Keratinocyte (primary cell): ENCODE measurements at regions not wholly inside any gene's neighbourhood (a gene's known extent, or its start where the extent isn't known, plus 50 kb on each side); places are given as distances from the start of the nearest gene placed in this dataset.

Source experiments
- DNase-seq: peaks from one replicate; pipeline ENCODE4 v3.0.0-alpha.2; 2011; ENCODE audit warnings: low read depth, missing footprints, low spot score
- FAIRE-seq: peaks from 2 replicates; lab custom pipeline; 2011; peaks lifted over from hg19 to GRCh38; lab: Jason Lieb, UNC
- H2AFZ ChIP-seq: 2 replicates; pipeline ENCODE4 v1.6.0; 2012; ENCODE audit warnings: low read length, control low read depth, inconsistent platforms; ENCODE audit not compliant: control insufficient read depth
- H3K27ac ChIP-seq: 2 replicates; pipeline ENCODE4 v1.5.1; 2011; ENCODE audit warnings: low read length; ENCODE audit not compliant: control insufficient read depth, insufficient read depth
- H3K27me3 ChIP-seq: 3 replicates; pipeline ENCODE4 v1.6.0; 2011; ENCODE audit warnings: low read length; ENCODE audit not compliant: control insufficient read depth, insufficient read depth; ENCODE audit errors: extremely low read depth
- H3K36me3 ChIP-seq, 2 experiments: 2 replicates in 1 of 2; 3 replicates in 1 of 2; pipeline ENCODE4 v1.5.1; 2011; ENCODE audit warnings: low read length in 2 of 2, mild to moderate bottlenecking in 1 of 2; ENCODE audit not compliant: control insufficient read depth in 2 of 2, insufficient read depth in 2 of 2; ENCODE audit errors: extremely low read depth in 1 of 2
- H3K4me1 ChIP-seq: 3 replicates; pipeline ENCODE4 v1.5.1; 2011; ENCODE audit warnings: low read length; ENCODE audit not compliant: control insufficient read depth, insufficient read depth; ENCODE audit errors: extremely low read depth
- H3K4me2 ChIP-seq: 3 replicates; pipeline ENCODE4 v1.6.0; 2011; ENCODE audit warnings: low read depth, low read length; ENCODE audit not compliant: control insufficient read depth, insufficient read depth; ENCODE audit errors: extremely low read depth
- H3K4me3 ChIP-seq, 3 experiments: fragments of 200-600 bp in 1 of 3; sonication (generic) in 1 of 3; 2 replicates in 2 of 3; 3 replicates in 1 of 3; pipeline ENCODE4 v1.5.1; 2011 to 2016; ENCODE audit warnings: low read length in 3 of 3, mild to moderate bottlenecking in 3 of 3, control low read depth in 2 of 3, inconsistent platforms in 1 of 3, low read depth in 1 of 3, mixed read lengths in 1 of 3, mixed run types in 1 of 3, moderate library complexity in 1 of 3; ENCODE audit not compliant: control insufficient read depth in 2 of 3, insufficient read depth in 2 of 3; ENCODE audit errors: extremely low read depth in 1 of 3
- H3K79me2 ChIP-seq: 2 replicates; pipeline ENCODE4 v1.6.0; 2012; ENCODE audit warnings: low read length; ENCODE audit not compliant: control insufficient read depth, insufficient read depth
- H3K9ac ChIP-seq: 3 replicates; pipeline ENCODE4 v1.6.0; 2011; ENCODE audit warnings: low read length; ENCODE audit not compliant: control insufficient read depth, insufficient read depth; ENCODE audit errors: extremely low read depth
- H3K9me1 ChIP-seq: 3 replicates; pipeline ENCODE4 v1.6.0; 2011; ENCODE audit warnings: low read length; ENCODE audit not compliant: control insufficient read depth, insufficient read depth; ENCODE audit errors: extremely low read depth
- H3K9me3 ChIP-seq: 2 replicates; pipeline ENCODE4 v1.5.1; 2012; ENCODE audit warnings: low read depth, low read length; ENCODE audit not compliant: control insufficient read depth
- H4K20me1 ChIP-seq: 3 replicates; pipeline ENCODE4 v1.6.0; 2011; ENCODE audit warnings: low read length; ENCODE audit not compliant: control insufficient read depth, insufficient read depth; ENCODE audit errors: extremely low read depth
- CTCF ChIP-seq, 3 experiments: IDR thresholded peaks in 1 of 3; conservative IDR thresholded peaks in 1 of 3; optimal IDR thresholded peaks in 1 of 3; 2 replicates in 2 of 3; 3 replicates in 1 of 3; pipeline versions ENCODE3 to v1.5.1; 2011; ENCODE audit warnings: low read length in 3 of 3, mild to moderate bottlenecking in 3 of 3, moderate library complexity in 2 of 3, control low read depth in 1 of 3, inconsistent platforms in 1 of 3; ENCODE audit not compliant: insufficient read depth in 2 of 3; ENCODE audit errors: extremely low read depth in 1 of 3
- EZH2 ChIP-seq: IDR thresholded peaks from one replicate; pipeline ENCODE4 v1.6.1; 2012; ENCODE audit warnings: inconsistent platforms, mild to moderate bottlenecking, low read length, moderate library complexity
- dilution Hi-C: fragments of 300-500 bp; cut with MboI; formaldehyde crosslinking; loops from one replicate; pipeline ENCODE4 v1.7.0; 2020; ENCODE audit warnings: low sequenced_read_pairs; ENCODE audit not compliant: extremely low pct_ligation_motif_present

GRCh38 chr2:34251578-34251977 lies 652.5 kb upstream of the FAM98A start:
- DNase-seq, result no peak
- TF ChIP-seq CTCF (optimal IDR thresholded peaks at IDR 0.05 in 1 of 3, IDR thresholded peaks at IDR 0.05 in 1 of 3, conservative IDR thresholded peaks at IDR 0.05 in 1 of 3; ENCODE audit: extremely low read depth in 1 of 3, insufficient read depth in 2 of 3, low read length in 3 of 3), result no peak
- no peak for TF ChIP-seq EZH2
- H3K27ac ChIP-seq, result no peak overlapping the region
- no peak overlapping the region for H3K4me2 ChIP-seq
- no peak overlapping the region for H2AFZ ChIP-seq
- no peaks in the 10 kb centered on the region for H3K9me1 ChIP-seq
- H3K9me3 ChIP-seq, result no peaks in the 10 kb centered on the region
- no peak overlapping the region for H3K9ac ChIP-seq
- no peaks in the 10 kb centered on the region for H4K20me1 ChIP-seq
- dilution Hi-C loops, result no loop called here
- no peaks in the 10 kb centered on the region for H3K36me3 ChIP-seq
- H3K4me1 ChIP-seq, result no peaks in the 10 kb centered on the region
- H3K79me2 ChIP-seq, result no peaks in the 10 kb centered on the region
- H3K4me3 ChIP-seq, result no peak overlapping the region
- FAIRE-seq, result no peak
- no peaks in the 10 kb centered on the region for H3K27me3 ChIP-seq

- no peak overlapping the region for H3K4me3 ChIP-seq
- DNase-seq (no peak), FAIRE-seq (no peak)
- no peak overlapping the region for H2AFZ ChIP-seq
- no peaks in the 10 kb centered on the region for H4K20me1 ChIP-seq
- H3K27me3 ChIP-seq, result no peaks in the 10 kb centered on the region
- no peaks in the 10 kb centered on the region for H3K79me2 ChIP-seq
- H3K27ac ChIP-seq, result no peak overlapping the region
- H3K9ac ChIP-seq, result no peak overlapping the region
- H3K4me2 ChIP-seq, result no peak overlapping the region
- H3K9me3 ChIP-seq, result no peaks in the 10 kb centered on the region
- H3K4me1 ChIP-seq, result no peaks in the 10 kb centered on the region
- H3K36me3 ChIP-seq, result no peaks in the 10 kb centered on the region
- no peaks in the 10 kb centered on the region for H3K9me1 ChIP-seq
- dilution Hi-C loops, result no loop called here
- TF ChIP-seq CTCF (optimal IDR thresholded peaks at IDR 0.05 in 1 of 3, IDR thresholded peaks at IDR 0.05 in 1 of 3, conservative IDR thresholded peaks at IDR 0.05 in 1 of 3; ENCODE audit: extremely low read depth in 1 of 3, insufficient read depth in 2 of 3, low read length in 3 of 3) (no peak), EZH2 (no peak)
Measured at GRCh38 chr2:34244195-34244594, 645.1 kb upstream of the FAM98A start.
